HL-60 (cell line): ENCODE measurements at regions not wholly inside any gene's neighbourhood (a gene's known extent, or its start where the extent isn't known, plus 50 kb on each side); places are given as distances from the start of the nearest gene placed in this dataset.

ENCODE experiments used
- DNase-seq, 2 experiments: peaks; one replicate each; pipeline ENCODE4 v3.0.0-alpha.2; 2010 to 2020; ENCODE audit warnings: low read depth in 1 of 2, low spot score in 1 of 2
- H3K27ac ChIP-seq: fragments of 250-450 bp; sonication (Bioruptor Pico); replicated peaks from 2 replicates; pipeline ENCODE4 v1.5.1; 2020; ENCODE audit warnings: mild to moderate bottlenecking, moderate library complexity
- H3K27me3 ChIP-seq: fragments of 250-450 bp; sonication (Bioruptor Pico); 2 replicates; pipeline ENCODE4 v1.5.1; 2021; ENCODE audit warnings: mild to moderate bottlenecking, moderate library complexity; ENCODE audit not compliant: insufficient read depth, poor library complexity, severe bottlenecking
- H3K4me3 ChIP-seq: replicated peaks from 2 replicates; pipeline ENCODE4 v1.5.1; 2011; ENCODE audit warnings: mild to moderate bottlenecking, control low read depth, low read length; ENCODE audit not compliant: insufficient read depth
- CTCF ChIP-seq: IDR thresholded peaks from one replicate; pipeline ENCODE4 v1.5.1; 2011; ENCODE audit warnings: low read length, control low read depth, inconsistent platforms; ENCODE audit not compliant: insufficient read depth
- GABPA ChIP-seq: IDR thresholded peaks from 2 replicates; pipeline ENCODE4 v1.6.1; 2012; ENCODE audit warnings: low read depth
- POLR2AphosphoS5 ChIP-seq: IDR thresholded peaks from 2 replicates; pipeline ENCODE4 v1.6.1; 2012; ENCODE audit warnings: low read depth
- REST ChIP-seq: IDR thresholded peaks from 2 replicates; pipeline ENCODE4 v1.6.1; 2012; ENCODE audit warnings: low read depth; ENCODE audit not compliant: insufficient replicate concordance
- SPI1 ChIP-seq: IDR thresholded peaks from 2 replicates; pipeline ENCODE4 v1.6.1; 2012; ENCODE audit warnings: low read depth, mild to moderate bottlenecking, borderline replicate concordance

GRCh38 chr9:90457386-90458190 is 185.0 kb downstream of the DIRAS2 start:
- no peak for TF ChIP-seq POLR2AphosphoS5
- no peak for TF ChIP-seq CTCF
- no peak for TF ChIP-seq REST
- TF ChIP-seq SPI1 = no peak
- no peak for TF ChIP-seq GABPA
- no peak for DNase-seq
- H3K4me3 ChIP-seq = no peak overlapping the region

GRCh38 chr9:90458485-90458884 is 184.1 kb downstream of the DIRAS2 start:
- TF ChIP-seq CTCF (no peak), SPI1 (no peak), GABPA (no peak), POLR2AphosphoS5 (no peak), REST (no peak)
- DNase-seq = no peak
- Histone ChIP-seq H3K27me3 (no peaks in the 10 kb centered on the region), H3K27ac (no peak overlapping the region), H3K4me3 (no peak overlapping the region)

More at GRCh38 chr9:90457386-90458190, 185.0 kb downstream of the DIRAS2 start:
- no peak overlapping the region for H3K27ac ChIP-seq
- no peaks in the 10 kb centered on the region for H3K27me3 ChIP-seq

- no peak for DNase-seq
- Histone ChIP-seq H3K4me3 (no peak overlapping the region), H3K27ac (no peak overlapping the region), H3K27me3 (no peaks in the 10 kb centered on the region)
- TF ChIP-seq POLR2AphosphoS5 = no peak
- no peak for TF ChIP-seq CTCF
- TF ChIP-seq GABPA = no peak
- no peak for TF ChIP-seq REST
- TF ChIP-seq SPI1 = no peak
Measured at GRCh38 chr9:90459321-90459720, 183.3 kb downstream of the DIRAS2 start.
